ENCODE measurements at regions not wholly inside any gene's neighbourhood (a gene's known extent, or its start where the extent isn't known, plus 50 kb on each side); places are given as distances from the start of the nearest gene placed in this dataset.

- no peak for TF ChIP-seq CTCF (IDR thresholded peaks at IDR 0.05)
- no peak for TF ChIP-seq POLR2A (IDR thresholded peaks at IDR 0.05)
Measured at GRCh38 chr17:15081008-15081407, 184.1 kb downstream of the PMP22 start.

Measured in Peyer's patch (tissue), 4 donors.